GM12878 (cell line): ENCODE measurements at regions not wholly inside any gene's neighbourhood (a gene's known extent, or its start where the extent isn't known, plus 50 kb on each side); places are given as distances from the start of the nearest gene placed in this dataset.

ENCODE experiments used
- ATAC-seq: fragments of 200-7000 bp; cut with Tn5 transposase; 3 replicates; pipeline ENCODE4 v1.9.1; 2020; ENCODE audit warnings: mild to moderate bottlenecking, moderate library complexity
- BruUV-seq: library from RNA; stranded (reverse); fragments of 400-500 nt; replicated peaks from 2 replicates; lab custom pipeline; 2021; lab: Mats Ljungman, UMichigan
- CTCF ChIA-PET: fragments of 300-600 bp; sonication (Branson Sonifier 250); formaldehyde crosslinking; extraction: SDS; loops from one replicate; lab custom pipeline; 2021; ENCODE audit warnings: inconsistent platforms; lab: Yijun Ruan, JAX
- POLR2A ChIA-PET: fragments of 350-600 bp; formaldehyde crosslinking; extraction: SDS; loops from one replicate; lab custom pipeline; 2021; ENCODE audit warnings: inconsistent platforms; lab: Charles Lee
- RAD21 ChIA-PET: fragments of 300-600 bp; sonication (Branson Sonifier 250); formaldehyde crosslinking; loops from one replicate; lab custom pipeline; 2023; ENCODE audit warnings: antibody characterized with exemption; ENCODE audit not compliant: unreplicated experiment; lab: Charles Lee
- SMC1A ChIA-PET: fragments of 300-600 bp; sonication (Branson Sonifier 250); formaldehyde crosslinking; loops from one replicate; lab custom pipeline; 2023; ENCODE audit not compliant: unreplicated experiment, uncharacterized antibody; lab: Charles Lee
- DNase-seq: peaks from one replicate; pipeline ENCODE4 v3.0.0-alpha.2; 2011; ENCODE audit warnings: low read depth, low spot score
- FAIRE-seq: peaks from 3 replicates; lab custom pipeline; 2011; peaks lifted over from hg19 to GRCh38; lab: Jason Lieb, UNC
- H2AFZ ChIP-seq: 2 replicates; pipeline ENCODE4 v1.6.0; 2011; ENCODE audit warnings: low read depth, low read length, control low read depth; ENCODE audit not compliant: control insufficient read depth
- H3K27ac ChIP-seq: 2 replicates; pipeline ENCODE4 v1.5.1; 2011; ENCODE audit warnings: control low read depth; ENCODE audit not compliant: control insufficient read depth, insufficient read depth
- H3K27me3 ChIP-seq, 2 experiments: replicated peaks in 1 of 2; 2 replicates each; pipeline versions ENCODE4 v1.6.0 to v1.6.1; 2011; ENCODE audit warnings: low read length in 1 of 2; ENCODE audit not compliant: control insufficient read depth in 2 of 2, insufficient read depth in 2 of 2
- H3K36me3 ChIP-seq, 2 experiments: 2 replicates each; pipeline ENCODE4 v1.5.1; 2011; ENCODE audit warnings: low read length in 1 of 2; ENCODE audit not compliant: control insufficient read depth in 2 of 2, insufficient read depth in 2 of 2
- H3K4me1 ChIP-seq: 2 replicates; pipeline ENCODE4 v1.6.1; 2011; ENCODE audit warnings: mild to moderate bottlenecking, low read length, moderate library complexity, mixed read lengths; ENCODE audit not compliant: control insufficient read depth, insufficient read depth
- H3K4me2 ChIP-seq: 2 replicates; pipeline ENCODE4 v1.6.0; 2011; ENCODE audit warnings: control low read depth; ENCODE audit not compliant: control insufficient read depth, insufficient read depth
- H3K4me3 ChIP-seq: fragments of 200-600 bp; sonication (generic); 2 replicates; pipeline ENCODE4 v1.5.1; 2016
- H3K79me2 ChIP-seq: 2 replicates; pipeline ENCODE4 v1.6.0; 2011; ENCODE audit warnings: low read length; ENCODE audit not compliant: control insufficient read depth, insufficient read depth
- H3K9ac ChIP-seq: 2 replicates; pipeline ENCODE4 v1.8.0; 2011; ENCODE audit warnings: low read length, control low read depth, mixed read lengths; ENCODE audit not compliant: control insufficient read depth, insufficient read depth
- H3K9me3 ChIP-seq: replicated peaks from 3 replicates; pipeline ENCODE4 v1.5.1; 2011; ENCODE audit warnings: mild to moderate bottlenecking, low read length; ENCODE audit not compliant: control insufficient read depth, insufficient read depth
- H4K20me1 ChIP-seq: 2 replicates; pipeline ENCODE4 v1.6.0; 2011; ENCODE audit not compliant: control insufficient read depth, insufficient read depth
- BCL11A ChIP-seq: IDR thresholded peaks from 2 replicates; pipeline ENCODE4 v1.6.1; 2011; ENCODE audit warnings: low read depth, low read length
- BMI1 ChIP-seq: fragments of 450-650 bp; IDR thresholded peaks from 2 replicates; pipeline ENCODE4 v1.6.1; 2016; ENCODE audit warnings: mild to moderate bottlenecking, moderate library complexity, borderline replicate concordance
- IRF4 ChIP-seq: IDR thresholded peaks from 2 replicates; pipeline ENCODE4 v1.6.1; 2011; ENCODE audit warnings: low read depth, low read length
- JUND ChIP-seq: IDR thresholded peaks from 2 replicates; pipeline ENCODE4 v1.6.1; 2012; ENCODE audit warnings: low read depth, mild to moderate bottlenecking, low read length, improper control_type of control experiment, moderate library complexity
- KLF5 ChIP-seq: fragments of 450-650 bp; IDR thresholded peaks from 2 replicates; pipeline ENCODE4 v1.6.1; 2014; ENCODE audit warnings: mild to moderate bottlenecking; ENCODE audit not compliant: partially characterized antibody
- NFYB ChIP-seq: IDR thresholded peaks from 2 replicates; pipeline ENCODE4 v1.6.1; 2011; ENCODE audit warnings: low read depth, mild to moderate bottlenecking, low read length, improper control_type of control experiment, moderate library complexity; ENCODE audit not compliant: insufficient read depth
- NRF1 ChIP-seq: conservative IDR thresholded peaks from 2 replicates; pipeline ENCODE4 v1.6.1; 2011; ENCODE audit warnings: mild to moderate bottlenecking, low read depth, low read length, improper control_type of control experiment
- SMARCA5 ChIP-seq: fragments of 450-650 bp; IDR thresholded peaks from 2 replicates; pipeline ENCODE4 v1.6.1; 2017; ENCODE audit warnings: mild to moderate bottlenecking
- USF1 ChIP-seq: IDR thresholded peaks from 2 replicates; pipeline ENCODE4 v1.6.1; 2011; ENCODE audit warnings: borderline replicate concordance, low read depth, mild to moderate bottlenecking, moderate library complexity, mixed read lengths, low read length; ENCODE audit not compliant: insufficient read depth; ENCODE audit errors: extremely low read length
- WRNIP1 ChIP-seq: IDR thresholded peaks from 2 replicates; pipeline ENCODE4 v1.6.1; 2011; ENCODE audit warnings: low read depth, low read length, improper control_type of control experiment, borderline replicate concordance
- ZSCAN29 ChIP-seq: fragments of 450-650 bp; IDR thresholded peaks from 2 replicates; pipeline ENCODE4 v1.6.1; 2017; ENCODE audit warnings: mild to moderate bottlenecking, moderate library complexity
- ZZZ3 ChIP-seq: IDR thresholded peaks from 2 replicates; pipeline ENCODE4 v1.6.1; 2011; ENCODE audit warnings: low read depth; ENCODE audit not compliant: control insufficient read depth, insufficient read length
- WGBS: methylation state at CpG from one replicate; pipeline ENCODE4 v1.1.6; 2016; ENCODE audit warnings: low lambda C conversion rate; ENCODE audit not compliant: insufficient replicate concordance, insufficient coverage; ENCODE audit errors: missing lambda C conversion rate; 5-methylcytosine and 5-hydroxymethylcytosine counted together
- in situ Hi-C: fragments of 300-500 bp; cut with MboI; formaldehyde crosslinking; loops from 9 replicates; pipeline ENCODE4 v1.14.3; 2018; ENCODE audit warnings: mixed read lengths
- intact Hi-C: fragments of 100-400 bp; cut with micrococcal nuclease; formaldehyde crosslinking; loops from one replicate; pipeline ENCODE4 v1.14.2; 2022; ENCODE audit not compliant: unreplicated experiment

- 52% methylated on average over 1 of the region's 1 CpG for WGBS
- BruUV-seq, result no TSS peak
- Histone ChIP-seq H3K4me3 (no peak overlapping the region), H3K9me3 (no peaks in the 10 kb centered on the region), H3K4me1 (no peaks in the 10 kb centered on the region), H3K9ac (no peak overlapping the region), H3K4me2 (no peak overlapping the region), H3K27ac (no peak overlapping the region), H3K27me3 (no peaks in the 10 kb centered on the region), H3K79me2 (no peaks in the 10 kb centered on the region), H4K20me1 (no peaks in the 10 kb centered on the region), H2AFZ (no peak overlapping the region), H3K36me3 (no peaks in the 10 kb centered on the region)
- intact Hi-C loops, result no loop called here
- CTCF ChIA-PET, result no interaction called here
- ATAC-seq (no peak), FAIRE-seq (no peak), DNase-seq (no peak)
- SMC1A ChIA-PET, result no interaction called here
- in situ Hi-C loops, result no loop called here
- RAD21 ChIA-PET, result no interaction called here
- POLR2A ChIA-PET, result no interaction called here
- TF ChIP-seq USF1, result no peak
- no peak for TF ChIP-seq ZSCAN29
- no peak for TF ChIP-seq SMARCA5
- no peak for TF ChIP-seq IRF4
- TF ChIP-seq BMI1, result no peak
- no peak for TF ChIP-seq NFYB
- no peak for TF ChIP-seq WRNIP1
- TF ChIP-seq BCL11A, result no peak
- no peak for TF ChIP-seq NRF1
- TF ChIP-seq JUND, result no peak
- TF ChIP-seq KLF5, result no peak
- no peak for TF ChIP-seq ZZZ3
Measured at GRCh38 chr21:28374881-28375280, 617.8 kb downstream of the LTN1 start.
